ENCODE measurements at regions not wholly inside any gene's neighbourhood (a gene's known extent, or its start where the extent isn't known, plus 50 kb on each side); places are given as distances from the start of the nearest gene placed in this dataset.

DNA sequence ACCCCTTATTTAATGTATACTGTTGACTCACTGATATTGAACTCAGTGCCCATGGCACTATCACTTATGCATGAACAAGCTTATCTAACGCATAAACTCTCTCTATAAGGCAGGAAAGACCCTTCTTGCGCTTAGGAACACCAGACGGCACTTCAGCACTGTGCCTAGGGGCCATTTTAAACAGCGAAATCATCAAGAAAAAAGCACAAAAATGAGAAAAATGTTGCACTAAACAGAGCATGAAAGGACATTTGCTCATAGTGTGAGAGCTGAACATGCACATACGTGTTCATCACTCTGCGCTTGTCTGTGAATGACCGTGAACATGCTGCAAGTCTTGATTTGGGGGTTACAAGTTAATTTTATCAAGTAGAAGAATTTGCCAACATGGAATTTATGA, 109.6 kb downstream of the WDR11 start:
- no peak for DNase-seq (ENCODE audit: low spot score)

DNA sequence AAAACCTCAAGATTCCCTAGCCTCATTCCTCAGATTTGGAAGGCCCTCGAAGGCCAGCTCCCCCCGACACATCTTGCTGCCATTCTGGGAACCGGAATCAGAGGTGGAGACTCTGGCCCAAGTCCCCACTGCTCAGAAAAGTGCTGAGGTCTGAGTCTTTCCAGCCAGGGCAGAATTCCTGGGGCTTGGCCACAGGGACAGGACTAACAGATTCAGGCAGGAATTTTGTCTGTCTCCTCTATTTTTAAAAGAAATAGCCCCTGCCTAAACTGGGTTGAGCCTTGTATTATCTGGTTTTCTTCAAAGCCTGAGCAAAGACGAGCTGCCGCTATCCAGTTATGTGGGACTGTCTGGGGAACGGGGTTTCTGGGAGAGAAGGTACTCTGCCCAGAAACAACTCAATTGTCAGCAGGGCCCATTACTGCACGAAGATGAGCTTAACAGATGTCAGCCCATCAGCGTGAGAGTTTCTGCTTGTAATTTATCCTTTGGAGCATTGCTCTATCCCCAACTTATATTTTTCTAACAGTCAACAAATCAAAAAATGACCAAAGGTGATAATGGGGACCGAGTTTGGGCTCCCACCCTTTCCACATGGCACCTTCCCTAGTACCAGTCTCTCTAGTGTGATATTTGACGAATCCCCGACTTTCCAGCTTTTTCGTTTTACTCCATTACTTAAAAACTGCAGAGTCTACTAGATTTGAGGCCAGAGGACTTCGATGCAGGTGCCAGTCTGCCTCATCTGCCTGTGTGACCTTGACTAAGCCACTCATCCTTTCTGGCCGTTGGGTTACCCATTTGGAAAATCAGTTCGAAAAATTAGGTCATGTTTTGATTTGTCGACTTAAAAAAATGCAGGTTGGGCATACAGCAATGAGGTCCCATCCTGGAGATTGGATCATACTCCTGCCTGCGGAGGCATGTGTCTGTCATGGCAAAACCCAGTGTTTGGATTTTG, 110.9 kb downstream of the WDR11 start:
- DNase-seq (ENCODE audit: low spot score) = no peak

DNA sequence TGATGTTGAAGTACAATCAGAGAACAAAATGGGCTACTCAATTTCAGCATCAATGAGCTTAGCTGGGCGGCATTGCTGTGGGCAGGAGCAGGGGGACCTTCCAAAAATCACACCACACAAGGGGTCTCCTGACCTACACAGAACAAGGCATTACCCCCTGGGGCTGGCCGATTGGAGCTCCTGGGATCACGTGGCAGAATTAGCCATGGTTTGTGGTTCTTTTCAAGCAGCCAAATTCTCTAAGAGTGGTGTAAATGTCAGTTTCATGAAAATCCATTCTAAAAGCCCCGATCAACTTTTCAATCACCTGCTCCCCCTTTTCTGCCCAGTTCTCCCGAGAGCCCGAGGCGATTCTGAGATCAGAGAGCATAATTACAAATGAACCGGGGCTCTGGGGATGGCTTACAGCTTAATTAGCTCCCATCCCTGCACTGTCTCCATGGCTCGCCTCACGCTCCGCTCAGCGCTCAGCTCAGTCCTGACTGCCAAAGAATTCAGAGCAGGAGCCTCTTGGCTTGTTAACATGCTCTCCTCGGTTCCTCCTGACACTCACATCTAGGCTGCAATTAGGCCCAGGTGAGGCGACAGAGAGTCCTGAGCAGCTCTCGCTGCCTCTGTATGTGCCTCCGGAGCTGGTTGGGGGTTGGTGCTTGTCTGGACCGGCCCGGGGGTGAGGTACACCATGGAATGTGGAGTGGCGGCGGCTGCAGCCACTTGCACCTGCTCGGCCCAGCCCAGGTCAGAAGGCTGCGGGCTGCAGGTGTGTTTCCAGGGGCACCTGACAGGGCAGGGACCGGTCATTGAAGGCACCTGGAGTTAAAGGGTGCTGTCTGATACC, 111.8 kb downstream of the WDR11 start:
- no peak for DNase-seq (ENCODE audit: low spot score)

DNA sequence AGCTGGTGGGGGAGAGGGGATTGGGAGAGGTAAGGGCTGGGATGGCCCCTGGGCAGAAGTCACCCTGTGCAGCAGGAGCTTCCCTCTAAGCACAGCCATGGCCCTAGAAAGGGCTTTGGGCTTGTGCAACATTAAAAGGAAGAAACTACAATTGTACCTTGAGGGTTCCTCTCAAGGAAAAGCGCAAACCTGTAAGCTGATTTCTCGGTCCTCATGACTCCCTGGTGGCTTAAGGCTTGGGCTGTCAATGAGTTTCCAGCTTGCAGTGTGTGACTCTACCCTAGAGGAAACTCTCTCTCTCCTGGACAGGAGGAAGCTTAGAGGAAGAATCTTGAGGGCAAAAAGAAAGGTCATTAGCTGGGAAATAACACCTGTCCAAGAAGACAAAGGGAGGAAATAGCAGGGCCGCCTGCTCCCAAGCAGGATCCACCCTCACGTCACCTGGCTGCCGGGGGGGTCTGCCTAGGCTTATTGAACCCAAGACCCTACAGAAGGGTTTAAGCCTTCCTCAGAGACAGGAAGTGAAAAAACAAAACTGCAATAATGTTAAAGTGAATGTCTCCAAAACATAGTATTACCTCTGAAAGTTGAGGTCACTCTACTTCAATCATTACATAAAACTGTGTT, 112.5 kb downstream of the WDR11 start:
- DNase-seq (ENCODE audit: low spot score) = no peak

DNA sequence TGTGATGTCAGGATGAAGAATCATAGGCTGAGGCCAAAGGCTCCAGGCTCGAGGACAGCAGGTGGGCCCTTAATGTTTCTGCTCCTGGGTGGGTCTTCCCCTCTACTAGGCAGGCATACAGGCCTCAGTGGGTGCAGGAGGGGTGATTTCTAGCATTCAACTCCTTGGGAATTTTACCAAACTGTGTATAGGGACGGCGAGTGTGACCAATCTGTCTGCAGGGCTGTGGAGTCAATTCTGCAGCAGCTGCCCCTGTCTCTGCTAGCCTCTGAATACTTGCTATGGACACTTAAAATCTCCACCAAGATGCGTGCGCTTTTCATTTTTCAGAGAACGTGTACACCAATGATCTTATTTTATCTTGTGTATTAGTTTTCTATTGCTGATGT, 115.5 kb downstream of the WDR11 start:
- no peak for DNase-seq (ENCODE audit: low spot score)

DNA sequence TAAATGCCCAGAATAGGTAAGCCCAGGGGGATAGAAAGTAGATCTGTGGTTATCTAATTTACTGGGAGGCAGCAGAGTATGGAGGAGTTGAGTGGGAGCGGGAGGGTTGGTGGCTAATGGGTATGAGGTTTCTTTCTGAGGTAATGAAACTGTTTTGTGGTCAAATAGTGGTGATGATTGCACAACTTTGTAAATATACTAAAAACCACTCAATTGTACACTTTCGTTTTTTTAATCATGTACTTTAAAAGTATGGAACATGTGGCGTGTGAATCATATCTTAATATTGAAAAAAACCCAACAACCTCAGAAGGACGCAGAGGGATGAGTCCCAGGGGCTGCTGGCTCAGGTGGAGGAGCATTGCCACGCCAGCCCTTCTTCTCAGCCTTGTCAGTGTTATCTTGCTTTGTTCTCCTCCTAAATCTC, 118.1 kb downstream of the WDR11 start:
- peak; percentile 23 for DNase-seq (ENCODE audit: low spot score)

DNA sequence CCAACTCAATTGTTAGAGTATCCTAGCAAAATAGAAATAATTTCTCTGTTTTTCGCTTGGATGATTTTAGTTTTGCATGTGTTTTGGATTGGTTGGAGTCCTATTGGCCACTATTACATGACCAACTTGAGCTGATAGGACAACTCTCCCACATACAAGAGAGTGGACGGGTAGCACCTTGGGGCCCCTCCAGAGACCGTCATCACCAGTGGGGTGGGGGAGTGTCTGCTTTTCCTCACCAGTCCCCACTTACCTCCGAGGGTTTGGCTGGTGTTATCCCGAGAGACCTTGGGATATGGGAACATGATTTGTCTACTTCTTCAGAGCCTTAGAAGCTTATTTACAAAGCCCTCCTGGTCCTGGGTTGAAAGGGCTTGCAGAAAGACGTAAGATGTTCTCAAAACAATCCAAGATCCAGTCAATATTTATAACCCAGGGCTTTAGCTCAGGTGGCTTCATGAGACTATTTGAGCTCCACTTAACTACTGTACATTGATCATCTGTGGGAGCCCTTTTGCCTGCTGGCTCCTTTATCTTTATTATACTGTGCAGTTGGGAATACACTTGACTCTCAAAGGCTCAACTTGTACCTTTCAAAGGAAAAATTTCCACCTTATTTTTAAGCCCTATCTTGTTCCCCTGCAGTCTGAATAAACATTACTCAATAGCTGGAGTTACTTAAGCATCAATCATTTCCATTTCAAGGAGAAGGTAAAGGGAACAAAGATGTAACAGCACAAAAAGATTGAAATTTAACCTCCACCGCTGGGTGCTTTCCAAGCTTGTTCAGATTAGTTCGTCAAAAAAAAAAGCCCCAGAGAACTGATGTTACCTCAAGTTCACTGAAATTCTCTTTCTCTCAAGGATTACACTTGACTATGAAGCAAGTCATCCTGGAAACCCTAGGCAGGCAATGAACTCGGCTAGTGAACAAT, 119.7 kb downstream of the WDR11 start:
- no peak for DNase-seq (ENCODE audit: low spot score)

DNA sequence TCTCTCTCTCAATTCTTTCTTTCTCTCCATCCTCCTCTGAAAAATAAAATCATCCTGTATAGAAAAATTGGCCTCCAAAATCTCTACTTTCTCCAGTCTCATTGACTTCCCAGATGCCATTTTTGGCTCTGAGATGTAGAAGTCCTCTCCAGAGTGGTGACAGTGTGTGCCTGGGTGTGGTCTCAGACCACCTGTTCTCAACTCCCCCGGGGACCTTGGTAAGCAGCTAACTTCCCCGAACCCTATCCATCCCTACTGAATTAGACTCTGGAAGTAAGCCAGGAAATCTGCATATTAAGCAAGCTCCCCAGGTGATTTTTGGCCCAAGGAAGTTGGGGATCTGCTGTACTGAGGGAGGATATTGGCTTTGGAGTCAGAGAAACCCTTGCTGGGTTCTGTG, 120.5 kb downstream of the WDR11 start:
- DNase-seq (ENCODE audit: low spot score) = no peak

DNA sequence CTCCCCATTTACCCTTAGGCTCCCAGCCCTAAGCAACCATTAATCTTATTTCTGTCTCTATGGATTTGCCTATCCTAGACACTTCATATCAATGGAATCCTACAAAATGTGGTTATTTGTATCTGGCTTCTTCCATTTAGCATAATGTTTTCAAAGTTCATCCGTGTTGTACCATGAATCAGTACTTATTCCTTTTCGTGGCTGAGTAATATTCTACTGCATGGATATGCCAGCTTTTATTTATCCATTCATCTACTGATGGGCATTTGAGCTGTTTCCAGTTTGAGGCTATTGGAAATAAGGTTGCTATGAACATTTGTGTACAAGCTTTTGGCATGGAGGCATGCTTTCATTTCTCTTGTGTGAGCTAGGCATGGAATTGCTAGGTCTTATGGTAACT, 121.1 kb downstream of the WDR11 start:
- no peak for DNase-seq (ENCODE audit: low spot score)

DNA sequence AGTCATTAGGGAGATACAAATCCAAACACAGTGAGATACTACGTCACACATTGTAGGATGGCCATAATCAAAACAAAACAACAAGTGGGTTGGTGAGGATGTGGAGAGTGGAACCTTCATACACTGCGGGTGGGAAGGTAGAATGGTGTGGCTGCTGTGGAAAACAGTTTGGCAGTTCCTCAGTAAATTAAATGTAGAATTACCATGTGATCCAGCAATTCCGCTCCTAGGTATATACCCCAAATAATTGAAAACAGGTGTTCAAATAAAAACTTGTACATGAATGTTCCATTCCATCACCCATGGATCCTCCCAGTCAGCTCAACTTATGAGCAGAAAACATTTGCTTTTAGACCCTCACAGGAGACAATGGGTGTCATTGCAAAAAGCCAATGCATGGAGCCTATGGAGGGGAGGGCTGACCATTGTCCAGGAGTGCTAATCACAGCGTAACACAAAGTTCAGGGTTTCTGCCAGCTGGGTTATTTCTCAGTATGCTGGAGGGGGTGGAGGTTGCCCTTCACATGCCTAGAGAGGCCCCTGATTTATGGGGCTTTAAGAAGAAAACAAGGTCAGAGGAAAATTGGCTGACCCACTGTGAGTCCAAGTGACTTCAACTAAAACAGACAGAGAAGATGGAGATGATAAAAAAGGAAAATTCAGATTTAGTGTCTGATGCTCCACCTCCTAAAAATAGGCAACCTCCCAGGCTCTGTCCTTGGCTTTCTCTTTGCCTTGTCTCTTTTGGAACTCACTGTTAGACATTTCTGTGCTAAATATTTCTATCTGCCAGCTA, 124.1 kb downstream of the WDR11 start:
- DNase-seq (ENCODE audit: low spot score) = no peak

DNA sequence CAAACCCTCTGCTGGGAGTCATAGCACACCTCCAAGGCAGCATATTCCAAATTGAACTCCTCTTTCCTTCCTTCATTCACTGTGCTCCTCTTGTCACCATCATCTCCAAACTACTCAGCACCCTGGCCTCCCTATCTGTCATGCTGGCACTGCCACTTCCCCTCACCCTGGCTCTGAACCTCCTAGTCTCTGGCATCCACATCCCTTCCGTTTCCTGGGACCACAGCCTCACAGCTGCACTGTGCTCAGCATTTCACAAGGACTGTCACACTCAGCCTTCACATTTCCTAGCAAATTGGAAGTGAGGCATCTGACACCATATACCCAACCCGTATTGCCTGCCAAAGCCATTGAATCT, 124.7 kb downstream of the WDR11 start:
- no peak for DNase-seq (ENCODE audit: low spot score)

DNA sequence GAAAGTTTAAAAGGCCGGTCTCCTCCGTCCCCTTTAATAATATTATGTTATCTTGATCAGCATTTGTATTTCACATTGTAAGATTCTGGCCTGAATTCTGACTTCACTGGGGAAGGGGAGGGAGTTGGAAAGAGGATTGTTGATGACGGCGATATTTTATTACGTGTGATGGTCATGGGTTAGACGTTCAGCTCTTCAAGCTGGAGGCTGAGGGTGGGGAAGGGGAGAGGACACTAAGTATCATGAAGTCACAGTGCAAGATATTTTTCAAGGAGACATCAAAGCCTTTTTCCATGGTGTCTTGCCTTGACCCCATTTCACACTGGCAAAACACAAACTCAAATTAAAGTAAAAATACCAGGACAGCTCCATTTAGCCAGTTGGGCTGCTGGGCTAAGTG, 126.7 kb downstream of the WDR11 start:
- DNase-seq (ENCODE audit: low spot score) = no peak

DNA sequence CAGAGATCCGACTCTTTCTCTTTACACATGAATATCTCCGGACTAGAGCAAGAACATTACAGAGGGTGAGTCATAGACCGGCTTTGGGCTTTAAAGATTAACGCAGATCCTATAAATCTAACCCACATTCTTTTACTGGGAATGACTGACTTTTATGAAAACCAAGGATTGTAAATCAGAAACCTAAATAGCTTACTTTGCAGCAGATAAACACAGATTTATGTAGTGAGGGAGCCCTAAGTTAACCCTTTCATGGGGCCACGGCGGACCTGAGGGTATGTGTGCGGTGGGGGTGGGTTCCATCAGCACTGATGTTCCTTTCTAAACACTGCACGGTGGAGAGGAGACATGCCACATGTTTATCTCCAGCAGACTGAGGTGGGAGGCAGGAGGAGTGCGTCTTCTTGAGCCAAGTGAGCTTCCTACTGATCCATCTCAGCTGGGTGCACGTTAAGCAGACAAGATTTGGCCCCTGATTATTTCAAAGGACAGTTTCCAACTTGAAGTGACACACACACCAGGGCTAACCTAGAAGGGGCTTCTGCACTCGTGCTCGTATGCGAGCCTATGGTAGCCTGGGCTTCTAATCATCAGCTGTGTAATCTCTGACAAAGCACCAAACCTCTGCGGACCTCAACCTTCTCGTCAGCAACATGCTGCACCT, 127.6 kb downstream of the WDR11 start:
- DNase-seq (ENCODE audit: low spot score) = no peak

DNA sequence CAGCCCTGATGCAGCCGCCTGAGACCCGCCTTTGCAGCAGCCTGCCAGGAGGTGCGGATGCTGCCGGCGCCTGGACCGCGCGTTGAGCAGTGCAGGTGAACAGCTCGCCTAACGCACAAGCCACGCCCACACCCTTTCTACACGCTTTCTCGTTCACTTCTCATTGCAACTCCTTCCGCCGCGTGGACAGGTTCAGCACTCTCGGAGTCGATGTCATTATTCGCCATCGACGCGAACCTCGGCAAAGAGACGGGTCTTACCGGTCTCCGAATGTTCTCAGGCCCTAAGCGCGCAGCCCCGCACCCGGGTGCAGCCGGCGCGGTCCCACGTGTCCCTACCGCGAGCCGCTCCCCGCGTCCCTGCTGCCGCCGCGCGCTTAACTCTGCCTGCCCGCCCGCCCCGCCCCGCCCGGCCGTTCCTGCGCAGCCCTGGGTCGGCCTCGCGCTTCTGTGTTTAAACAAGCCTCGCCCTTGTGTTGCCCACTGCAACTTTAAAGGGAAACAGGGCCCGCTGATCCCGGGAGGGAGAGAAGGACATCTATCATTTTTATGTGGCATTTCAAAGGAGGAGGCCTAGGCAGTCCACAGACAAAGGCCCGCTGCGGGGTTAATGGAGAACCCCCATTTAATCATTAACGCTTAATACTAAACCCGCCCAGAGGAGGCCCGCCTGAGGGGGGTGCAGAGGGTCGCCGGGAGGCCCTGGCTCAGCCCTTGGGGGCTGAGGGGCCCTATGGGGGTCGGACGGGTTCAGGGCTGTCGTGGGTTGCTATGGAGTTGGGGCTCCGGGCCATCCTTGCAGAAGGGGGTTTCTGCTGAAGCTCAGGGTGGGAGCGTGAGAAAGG, 128.5 kb downstream of the WDR11 start:
- DNase-seq (ENCODE audit: low spot score) = no peak

DNA sequence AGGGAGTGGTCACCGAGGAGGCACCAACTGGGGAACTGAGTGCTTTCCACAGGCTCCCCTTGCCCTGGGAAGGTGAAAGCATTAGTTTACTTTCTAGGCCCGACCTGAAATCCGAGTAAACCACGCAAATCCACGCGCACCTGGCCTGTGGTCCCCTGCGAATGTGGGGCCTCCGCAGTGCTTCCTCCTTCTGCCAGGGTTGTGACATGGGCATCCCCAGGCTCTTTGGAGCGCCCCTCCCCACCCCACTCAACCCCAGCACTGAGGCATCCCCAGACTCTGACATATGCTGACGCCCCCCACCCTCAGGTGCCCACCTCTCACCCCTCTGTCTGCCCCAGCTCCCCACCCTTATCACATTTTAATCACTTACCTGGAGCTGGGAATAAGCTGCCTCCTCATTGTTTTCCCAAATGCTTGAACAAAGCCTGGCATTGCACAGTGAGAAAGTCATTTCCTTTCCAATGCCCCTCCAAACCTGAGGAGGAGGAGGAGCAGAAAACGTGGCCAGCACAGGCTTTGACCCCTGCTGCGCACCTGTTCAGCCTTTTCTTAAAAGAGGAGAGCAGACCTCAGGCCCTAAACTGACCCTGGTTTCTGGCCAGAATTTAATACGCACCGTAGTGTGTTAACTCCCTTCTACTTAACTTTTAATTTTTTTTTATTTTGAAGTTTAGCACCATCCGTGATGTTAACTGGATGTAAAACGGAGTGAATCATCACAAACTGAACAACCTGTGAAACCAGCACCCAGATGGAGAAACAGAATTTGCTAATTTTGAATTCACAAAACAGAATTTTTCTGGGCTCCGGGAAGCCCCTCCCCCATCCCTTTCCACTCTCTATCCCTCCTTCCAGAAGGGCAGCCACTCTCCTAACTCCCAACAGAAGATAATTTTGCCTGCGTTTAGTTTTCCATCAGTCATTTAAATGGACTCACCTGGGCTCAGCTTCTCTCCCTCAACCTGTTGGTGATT, 129.4 kb downstream of the WDR11 start:
- DNase-seq (ENCODE audit: low spot score) = no peak

DNA sequence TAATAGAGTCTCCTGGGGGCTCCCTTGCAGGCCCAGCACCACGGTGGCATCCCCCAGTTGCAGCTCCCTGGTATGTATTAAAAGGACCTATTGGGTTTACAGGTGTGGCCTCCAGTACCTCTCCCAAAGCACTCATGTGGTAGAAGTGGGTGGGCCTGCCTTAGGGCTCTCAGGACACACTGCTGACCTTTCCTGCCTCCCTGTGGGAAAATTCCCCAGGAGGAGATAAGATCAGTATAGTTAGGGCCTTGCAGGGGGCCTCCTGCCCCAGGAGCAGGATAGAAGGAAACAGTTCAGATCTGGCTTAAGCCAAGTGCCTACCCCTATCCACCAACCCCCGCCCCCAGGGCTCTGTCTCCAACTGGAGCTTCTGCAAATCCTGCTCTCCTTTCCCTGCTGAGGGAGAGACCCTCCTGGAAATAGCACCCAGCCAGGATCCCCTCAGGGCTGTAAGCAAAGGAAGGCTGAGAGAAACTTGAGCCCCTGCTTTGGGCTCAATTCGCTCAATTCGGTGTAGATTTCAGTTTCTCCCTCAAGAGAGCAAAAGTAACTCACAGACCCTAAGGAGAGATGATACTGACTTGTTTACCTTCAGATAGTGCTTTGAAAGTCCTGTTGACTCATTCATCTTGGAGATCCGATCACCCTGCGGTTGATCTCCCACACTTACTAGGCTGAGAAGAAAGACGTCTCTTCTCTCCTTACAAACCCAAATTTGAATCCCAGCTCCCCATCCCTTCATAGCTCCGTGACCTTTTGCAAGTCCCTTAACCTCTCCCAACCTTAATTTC, 130.6 kb downstream of the WDR11 start:
- no peak for DNase-seq (ENCODE audit: low spot score)

DNA sequence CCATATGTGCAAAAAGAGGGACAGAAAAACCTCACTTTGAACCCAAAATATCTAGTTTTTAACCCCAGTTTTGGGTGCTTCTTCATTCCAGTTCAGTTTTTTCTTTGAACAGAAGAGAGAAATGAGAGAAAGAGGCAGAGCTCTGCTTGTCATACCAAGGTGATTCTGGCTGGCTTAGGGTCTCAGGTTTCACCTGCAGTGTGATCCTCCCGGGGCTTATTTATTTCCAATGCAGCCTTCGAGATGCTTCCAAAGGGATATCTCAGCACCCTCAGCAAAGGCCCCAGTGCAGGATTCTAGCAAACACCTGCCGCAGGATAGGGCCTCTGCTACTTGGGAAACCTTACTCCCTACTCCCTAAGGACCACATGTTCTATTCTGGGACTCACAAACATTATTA, 131.3 kb downstream of the WDR11 start:
- DNase-seq (ENCODE audit: low spot score) = no peak
